ENCODE measurements at regions not wholly inside any gene's neighbourhood (a gene's known extent, or its start where the extent isn't known, plus 50 kb on each side); places are given as distances from the start of the nearest gene placed in this dataset.
"Not testable (repeated sequence)": the region's sequence is repeated elsewhere in the genome, so short reads cannot be mapped to it uniquely, and the experiment has no call there.

GRCh38 chr22:25477358-25477757 is 87.1 kb upstream of the GRK3 start:
- DNase-seq (ENCODE audit: low read depth): no peak
- H3K4me3 ChIP-seq (ENCODE audit: low read depth, low read length): no peak overlapping the region

GRCh38 chr22:25478111-25478510 is 86.4 kb upstream of the GRK3 start:
- H3K4me3 ChIP-seq (ENCODE audit: low read depth, low read length): no peak overlapping the region
- DNase-seq (ENCODE audit: low read depth): no peak

- DNase-seq (ENCODE audit: low read depth): no peak
- no peak overlapping the region for H3K4me3 ChIP-seq (ENCODE audit: low read depth, low read length)
These were observed 85.9 kb upstream of the GRK3 start for GRCh38 chr22:25478528-25478927.

GRCh38 chr22:25480868-25481267 is 83.6 kb upstream of the GRK3 start:
- H3K4me3 ChIP-seq (ENCODE audit: low read depth, low read length): not testable (repeated sequence)

GRCh38 chr22:25482091-25482760 is 82.2 kb upstream of the GRK3 start:
- no peak for DNase-seq (ENCODE audit: low read depth)
- no peak overlapping the region for H3K4me3 ChIP-seq (ENCODE audit: low read depth, low read length)

More at GRCh38 chr22:25480868-25481267, 83.6 kb upstream of the GRK3 start:
- DNase-seq (ENCODE audit: low read depth): not testable (repeated sequence)

- DNase-seq (ENCODE audit: low read depth): no peak
- no peak overlapping the region for H3K4me3 ChIP-seq (ENCODE audit: low read depth, low read length)
These were observed 81.4 kb upstream of the GRK3 start for GRCh38 chr22:25482868-25483639.

GRCh38 chr22:25483931-25484330 is 80.5 kb upstream of the GRK3 start:
- no peak for DNase-seq (ENCODE audit: low read depth)
- no peak overlapping the region for H3K4me3 ChIP-seq (ENCODE audit: low read depth, low read length)

- H3K4me3 ChIP-seq (ENCODE audit: low read depth, low read length): no peak overlapping the region
- DNase-seq (ENCODE audit: low read depth): no peak
These were observed 79.8 kb upstream of the GRK3 start for GRCh38 chr22:25484521-25485315.

GRCh38 chr22:25485626-25486545 is 78.6 kb upstream of the GRK3 start:
- no peak overlapping the region for H3K4me3 ChIP-seq (ENCODE audit: low read depth, low read length)

GRCh38 chr22:25487508-25487907 is 77.0 kb upstream of the GRK3 start:
- DNase-seq (ENCODE audit: low read depth): no peak
- no peak overlapping the region for H3K4me3 ChIP-seq (ENCODE audit: low read depth, low read length)

More at GRCh38 chr22:25485626-25486545, 78.6 kb upstream of the GRK3 start:
- DNase-seq (ENCODE audit: low read depth): no peak

GRCh38 chr22:25488244-25489020 is 76.0 kb upstream of the GRK3 start:
- DNase-seq (ENCODE audit: low read depth): peak; percentile 55
- H3K4me3 ChIP-seq (ENCODE audit: low read depth, low read length): no peak overlapping the region

GRCh38 chr22:25489947-25490346 is 74.5 kb upstream of the GRK3 start:
- H3K4me3 ChIP-seq (ENCODE audit: low read depth, low read length): no peak overlapping the region
- DNase-seq (ENCODE audit: low read depth): no peak

GRCh38 chr22:25490896-25491295 is 73.6 kb upstream of the GRK3 start:
- H3K4me3 ChIP-seq (ENCODE audit: low read depth, low read length): no peak overlapping the region
- no peak for DNase-seq (ENCODE audit: low read depth)

- DNase-seq (ENCODE audit: low read depth): no peak
- H3K4me3 ChIP-seq (ENCODE audit: low read depth, low read length): no peak overlapping the region
These were observed 72.3 kb upstream of the GRK3 start for GRCh38 chr22:25492162-25492561.

GRCh38 chr22:25492841-25493734 is 71.4 kb upstream of the GRK3 start:
- no peak for DNase-seq (ENCODE audit: low read depth)
- H3K4me3 ChIP-seq (ENCODE audit: low read depth, low read length): no peak overlapping the region

GRCh38 chr22:25493794-25494193 is 70.7 kb upstream of the GRK3 start:
- no peak overlapping the region for H3K4me3 ChIP-seq (ENCODE audit: low read depth, low read length)

GRCh38 chr22:25494774-25495173 is 69.7 kb upstream of the GRK3 start:
- no peak overlapping the region for H3K4me3 ChIP-seq (ENCODE audit: low read depth, low read length)
- DNase-seq (ENCODE audit: low read depth): no peak

More at GRCh38 chr22:25493794-25494193, 70.7 kb upstream of the GRK3 start:
- no peak for DNase-seq (ENCODE audit: low read depth)
